OCI-LY7 (cell line): ENCODE measurements at regions not wholly inside any gene's neighbourhood (a gene's known extent, or its start where the extent isn't known, plus 50 kb on each side); places are given as distances from the start of the nearest gene placed in this dataset.

Source experiments
- BruUV-seq: library from RNA; stranded (reverse); fragments of 400-500 nt; replicated peaks from 2 replicates; lab custom pipeline; 2021; lab: Mats Ljungman, UMichigan
- CTCF ChIA-PET: fragments of 300-600 bp; sonication (Branson Sonifier 250); formaldehyde crosslinking; loops from one replicate; lab custom pipeline; 2022; ENCODE audit warnings: antibody characterized with exemption; ENCODE audit not compliant: unreplicated experiment; lab: Charles Lee
- POLR2A ChIA-PET: fragments of 300-600 bp; sonication (Branson Sonifier 250); formaldehyde crosslinking; loops from one replicate; lab custom pipeline; 2022; ENCODE audit warnings: antibody characterized with exemption; lab: Charles Lee
- DNase-seq: peaks from one replicate; pipeline ENCODE4 v3.0.0-alpha.2; 2015; ENCODE audit warnings: low spot score
- H2AFZ ChIP-seq: fragments of 200-600 bp; sonication (generic), shearing (Covaris generic); 2 replicates; pipeline ENCODE4 v1.6.1; 2014; ENCODE audit warnings: mild to moderate bottlenecking, antibody characterized with exemption, low read length, moderate library complexity
- H3K27ac ChIP-seq: fragments of 200-600 bp; sonication (generic); 2 replicates; pipeline ENCODE4 v1.5.1; 2014; ENCODE audit warnings: mixed run types, low read depth, mild to moderate bottlenecking, moderate library complexity, low read length, inconsistent platforms; ENCODE audit not compliant: poor library complexity, severe bottlenecking
- H3K36me3 ChIP-seq: fragments of 200-600 bp; sonication (generic); 2 replicates; pipeline ENCODE4 v1.6.1; 2014; ENCODE audit warnings: mild to moderate bottlenecking, antibody characterized with exemption, low read length, moderate library complexity, mixed read lengths; ENCODE audit not compliant: insufficient read depth
- H3K4me1 ChIP-seq: fragments of 200-600 bp; sonication (generic); 2 replicates; pipeline ENCODE4 v1.5.1; 2014; ENCODE audit warnings: mild to moderate bottlenecking, low read length; ENCODE audit not compliant: insufficient read depth, poor library complexity, severe bottlenecking
- H3K4me2 ChIP-seq: fragments of 200-600 bp; sonication (generic); 2 replicates; pipeline ENCODE4 v1.6.1; 2014; ENCODE audit warnings: mild to moderate bottlenecking, low read length
- H3K4me3 ChIP-seq: fragments of 200-600 bp; sonication (generic); 2 replicates; pipeline ENCODE4 v1.5.1; 2014; ENCODE audit warnings: mild to moderate bottlenecking, low read depth, low read length; ENCODE audit not compliant: poor library complexity, severe bottlenecking
- H3K79me2 ChIP-seq: fragments of 200-600 bp; sonication (generic); 2 replicates; pipeline ENCODE4 v1.6.1; 2016; ENCODE audit warnings: low read depth, mild to moderate bottlenecking, low read length, moderate library complexity, mixed read lengths; ENCODE audit not compliant: insufficient read depth
- H3K9me2 ChIP-seq: fragments of 200-600 bp; sonication (generic); 2 replicates; pipeline ENCODE4 v1.6.1; 2016; ENCODE audit warnings: mild to moderate bottlenecking, low read length, mixed read lengths; ENCODE audit not compliant: insufficient read depth
- H3K9me3 ChIP-seq: fragments of 200-600 bp; sonication (generic); 2 replicates; pipeline ENCODE4 v1.6.1; 2014; ENCODE audit warnings: mild to moderate bottlenecking, mixed run types, low read length, mixed read lengths
- H4K20me1 ChIP-seq: fragments of 200-600 bp; sonication (generic); 2 replicates; pipeline ENCODE4 v1.6.1; 2014; ENCODE audit warnings: mild to moderate bottlenecking, antibody characterized with exemption, low read length, moderate library complexity, mixed read lengths; ENCODE audit not compliant: insufficient read depth
- EZH2phosphoT487 ChIP-seq: fragments of 200-600 bp; sonication (generic); IDR thresholded peaks from 2 replicates; pipeline ENCODE4 v1.6.1; 2018; ENCODE audit warnings: low read depth, borderline replicate concordance, mild to moderate bottlenecking, mixed run types, antibody characterized with exemption, low read length, moderate library complexity, mixed read lengths
- intact Hi-C: fragments of 100-400 bp; cut with micrococcal nuclease; formaldehyde crosslinking; loops from one replicate; pipeline ENCODE4 v1.10.0; 2022; ENCODE audit not compliant: unreplicated experiment
- TF ChIP-seq, protein P1 (sequence below): fragments of 200-600 bp; sonication (generic); conservative IDR thresholded peaks from 2 replicates; pipeline ENCODE4 v1.5.1; 2014; ENCODE audit warnings: mild to moderate bottlenecking, antibody characterized with exemption, low read length, moderate library complexity, mixed read lengths

- Histone ChIP-seq H3K4me3 (no peak overlapping the region), H3K4me1 (no peaks in the 10 kb centered on the region), H3K36me3 (no peaks in the 10 kb centered on the region), H3K4me2 (no peak overlapping the region), H4K20me1 (no peaks in the 10 kb centered on the region), H3K27ac (no peak overlapping the region), H3K9me3 (no peaks in the 10 kb centered on the region), H3K79me2 (no peaks in the 10 kb centered on the region), H3K9me2 (no peaks in the 10 kb centered on the region), H2AFZ (no peak overlapping the region)
- no peak for DNase-seq
- BruUV-seq: no TSS peak
- ChIA-PET POLR2A (no interaction called here), CTCF (no interaction called here)
- intact Hi-C loops: no loop called here
- TF ChIP-seq EZH2phosphoT487: no peak
- TF ChIP-seq, protein P1, sequence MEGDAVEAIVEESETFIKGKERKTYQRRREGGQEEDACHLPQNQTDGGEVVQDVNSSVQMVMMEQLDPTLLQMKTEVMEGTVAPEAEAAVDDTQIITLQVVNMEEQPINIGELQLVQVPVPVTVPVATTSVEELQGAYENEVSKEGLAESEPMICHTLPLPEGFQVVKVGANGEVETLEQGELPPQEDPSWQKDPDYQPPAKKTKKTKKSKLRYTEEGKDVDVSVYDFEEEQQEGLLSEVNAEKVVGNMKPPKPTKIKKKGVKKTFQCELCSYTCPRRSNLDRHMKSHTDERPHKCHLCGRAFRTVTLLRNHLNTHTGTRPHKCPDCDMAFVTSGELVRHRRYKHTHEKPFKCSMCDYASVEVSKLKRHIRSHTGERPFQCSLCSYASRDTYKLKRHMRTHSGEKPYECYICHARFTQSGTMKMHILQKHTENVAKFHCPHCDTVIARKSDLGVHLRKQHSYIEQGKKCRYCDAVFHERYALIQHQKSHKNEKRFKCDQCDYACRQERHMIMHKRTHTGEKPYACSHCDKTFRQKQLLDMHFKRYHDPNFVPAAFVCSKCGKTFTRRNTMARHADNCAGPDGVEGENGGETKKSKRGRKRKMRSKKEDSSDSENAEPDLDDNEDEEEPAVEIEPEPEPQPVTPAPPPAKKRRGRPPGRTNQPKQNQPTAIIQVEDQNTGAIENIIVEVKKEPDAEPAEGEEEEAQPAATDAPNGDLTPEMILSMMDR: no peak
Measured at GRCh38 chr2:22798386-22798785, 586.6 kb upstream of the KLHL29 start.

GRCh38 chr2:22800412-22800811 lies 584.6 kb upstream of the KLHL29 start:
- no peaks in the 10 kb centered on the region for H4K20me1 ChIP-seq
- ChIA-PET POLR2A (no interaction called here), CTCF (no interaction called here)
- H2AFZ ChIP-seq: no peak overlapping the region
- H3K9me2 ChIP-seq: no peaks in the 10 kb centered on the region
- H3K4me2 ChIP-seq: no peak overlapping the region
- TF ChIP-seq EZH2phosphoT487: no peak
- TF ChIP-seq, protein P1: no peak
- no peak for DNase-seq
- no peaks in the 10 kb centered on the region for H3K4me1 ChIP-seq
- BruUV-seq: no TSS peak
- H3K4me3 ChIP-seq: no peak overlapping the region
- H3K79me2 ChIP-seq: no peaks in the 10 kb centered on the region
- no peaks in the 10 kb centered on the region for H3K9me3 ChIP-seq
- H3K36me3 ChIP-seq: no peaks in the 10 kb centered on the region
- intact Hi-C loops: no loop called here
- no peak overlapping the region for H3K27ac ChIP-seq

GRCh38 chr2:22801071-22801470 lies 583.9 kb upstream of the KLHL29 start:
- H3K4me2 ChIP-seq: no peak overlapping the region
- no peak for TF ChIP-seq EZH2phosphoT487
- TF ChIP-seq, protein P1: no peak
- H3K9me3 ChIP-seq: no peaks in the 10 kb centered on the region
- H3K36me3 ChIP-seq: no peaks in the 10 kb centered on the region
- no peak overlapping the region for H2AFZ ChIP-seq
- no peaks in the 10 kb centered on the region for H3K79me2 ChIP-seq
- intact Hi-C loops: no loop called here
- BruUV-seq: no TSS peak
- no peak overlapping the region for H3K4me3 ChIP-seq
- H3K27ac ChIP-seq: no peak overlapping the region
- no peaks in the 10 kb centered on the region for H3K4me1 ChIP-seq
- CTCF ChIA-PET: no interaction called here
- POLR2A ChIA-PET: no interaction called here
- no peaks in the 10 kb centered on the region for H3K9me2 ChIP-seq
- no peaks in the 10 kb centered on the region for H4K20me1 ChIP-seq
- no peak for DNase-seq
